H1 (cell line): ENCODE measurements at regions not wholly inside any gene's neighbourhood (a gene's known extent, or its start where the extent isn't known, plus 50 kb on each side); places are given as distances from the start of the nearest gene placed in this dataset.

Experiments
- CTCF ChIA-PET: fragments of 300-600 bp; sonication (Branson Sonifier 250); formaldehyde crosslinking; loops from one replicate; lab custom pipeline; 2021; ENCODE audit not compliant: partially characterized antibody; lab: Charles Lee
- POLR2A ChIA-PET: fragments of 300-600 bp; sonication (Branson Sonifier 250); formaldehyde crosslinking; loops from one replicate; lab custom pipeline; 2021; ENCODE audit warnings: inconsistent platforms; ENCODE audit not compliant: partially characterized antibody; lab: Charles Lee
- DNase-seq, 2 experiments: peaks; one replicate each; pipeline versions ENCODE4 v3.0.0 to v3.0.0-alpha.2; 2010 to 2022; ENCODE audit warnings: low spot score in 2 of 2, low read depth in 1 of 2, mixed read lengths in 1 of 2
- FAIRE-seq: peaks from 2 replicates; lab custom pipeline; 2011; peaks lifted over from hg19 to GRCh38; lab: Jason Lieb, UNC
- H2AFZ ChIP-seq: 2 replicates; pipeline ENCODE4 v1.8.1; 2012; ENCODE audit warnings: low read length, inconsistent platforms
- H2AK5ac ChIP-seq: 2 replicates; pipeline ENCODE4 v1.6.1; 2013; ENCODE audit warnings: low read depth, low read length
- H2BK120ac ChIP-seq: replicated peaks from 2 replicates; pipeline ENCODE3; 2013; ENCODE audit warnings: low read depth, low read length, inconsistent platforms
- H2BK12ac ChIP-seq: 2 replicates; pipeline ENCODE4 v1.6.1; 2013; ENCODE audit warnings: low read depth, low read length
- H2BK15ac ChIP-seq: 2 replicates; pipeline ENCODE4 v1.6.1; 2013; ENCODE audit warnings: low read length
- H2BK20ac ChIP-seq: 2 replicates; pipeline ENCODE4 v1.6.1; 2013; ENCODE audit warnings: low read length
- H2BK5ac ChIP-seq: 2 replicates; pipeline ENCODE4 v1.6.1; 2013; ENCODE audit warnings: low read depth, low read length
- H3K14ac ChIP-seq: 2 replicates; pipeline ENCODE4 v1.6.1; 2013; ENCODE audit warnings: inconsistent platforms; ENCODE audit not compliant: insufficient read length
- H3K18ac ChIP-seq: 2 replicates; pipeline ENCODE4 v1.6.1; 2013; ENCODE audit warnings: low read length; ENCODE audit errors: extremely low read depth
- H3K23ac ChIP-seq: 2 replicates; pipeline ENCODE4 v1.6.1; 2013; ENCODE audit warnings: inconsistent platforms; ENCODE audit not compliant: insufficient read length
- H3K23me2 ChIP-seq: 2 replicates; pipeline ENCODE4 v1.6.1; 2013; ENCODE audit warnings: low read depth, low read length
- H3K27ac ChIP-seq: 2 replicates; pipeline ENCODE4 v1.6.1; 2011; ENCODE audit warnings: low read depth, low read length, inconsistent platforms
- H3K27me3 ChIP-seq, 4 experiments: replicated peaks in 1 of 4; 1 replicate in 1 of 4; 2 replicates in 3 of 4; pipeline versions ENCODE4 v1.6.1 to v1.8.1; 2011 to 2013; ENCODE audit warnings: low read length in 3 of 4, mild to moderate bottlenecking in 3 of 4, inconsistent platforms in 2 of 4, mixed read lengths in 2 of 4, moderate library complexity in 1 of 4; ENCODE audit not compliant: control insufficient read depth in 3 of 4, insufficient read depth in 3 of 4; ENCODE audit errors: extremely low read depth in 1 of 4
- H3K36me3 ChIP-seq, 4 experiments: 2 replicates each; pipeline versions ENCODE4 v1.6.1 to v1.8.1; 2011 to 2013; ENCODE audit warnings: mild to moderate bottlenecking in 4 of 4, low read length in 3 of 4, moderate library complexity in 2 of 4, control low read depth in 1 of 4, inconsistent platforms in 1 of 4; ENCODE audit not compliant: insufficient read depth in 4 of 4, control insufficient read depth in 2 of 4
- H3K4ac ChIP-seq: replicated peaks from 2 replicates; pipeline ENCODE3; 2013; ENCODE audit warnings: low read length, low read depth, mixed read lengths, inconsistent platforms; ENCODE audit not compliant: insufficient read length
- H3K4me1 ChIP-seq, 4 experiments: replicated peaks in 1 of 4; 1 replicate in 1 of 4; 2 replicates in 3 of 4; pipeline versions ENCODE4 v1.6.1 to v1.8.1; 2011 to 2013; ENCODE audit warnings: low read length in 3 of 4, inconsistent platforms in 2 of 4, mixed read lengths in 1 of 4; ENCODE audit not compliant: insufficient read depth in 4 of 4, control insufficient read depth in 3 of 4
- H3K4me2 ChIP-seq, 2 experiments: 2 replicates each; pipeline versions ENCODE4 v1.6.1 to v1.8.1; 2011 to 2013; ENCODE audit warnings: low read depth in 2 of 2, low read length in 2 of 2, control low read depth in 1 of 2, inconsistent platforms in 1 of 2, mild to moderate bottlenecking in 1 of 2; ENCODE audit not compliant: insufficient read depth in 1 of 2
- H3K4me3 ChIP-seq, 4 experiments: fragments of 200-600, 300-600 bp in 1 of 4; sonication (generic), shearing (Covaris generic), sonication (Bioruptor Twin) in 1 of 4; 2 replicates each; pipeline versions ENCODE4 v1.5.1 to v1.8.1; 2011 to 2016; ENCODE audit warnings: low read length in 4 of 4, low read depth in 3 of 4, control low read depth in 2 of 4, inconsistent platforms in 2 of 4, mild to moderate bottlenecking in 2 of 4, mixed read lengths in 1 of 4, moderate library complexity in 1 of 4; ENCODE audit not compliant: insufficient read depth in 2 of 4; ENCODE audit errors: extremely low read depth in 1 of 4
- H3K56ac ChIP-seq: replicated peaks from 2 replicates; pipeline ENCODE3; 2013; ENCODE audit warnings: low read depth, mild to moderate bottlenecking, mixed read lengths, low read length, inconsistent platforms; ENCODE audit not compliant: insufficient read length
- H3K79me1 ChIP-seq: 2 replicates; pipeline ENCODE4 v1.6.1; 2013; ENCODE audit warnings: low read depth, low read length, control low read depth
- H3K79me2 ChIP-seq, 2 experiments: 2 replicates each; pipeline versions ENCODE4 v1.6.1 to v1.8.1; 2012 to 2013; ENCODE audit warnings: low read length in 2 of 2, mild to moderate bottlenecking in 2 of 2, inconsistent platforms in 1 of 2; ENCODE audit not compliant: insufficient read depth in 2 of 2, control insufficient read depth in 1 of 2
- H3K9ac ChIP-seq, 4 experiments: replicated peaks in 1 of 4; 1 replicate in 1 of 4; 2 replicates in 3 of 4; pipeline versions ENCODE4 v1.6.1 to v1.8.1; 2011 to 2013; ENCODE audit warnings: low read depth in 3 of 4, low read length in 3 of 4, control low read depth in 2 of 4, mild to moderate bottlenecking in 2 of 4, moderate library complexity in 2 of 4, inconsistent platforms in 1 of 4; ENCODE audit errors: extremely low read depth in 1 of 4
- H3K9me3 ChIP-seq, 2 experiments: 2 replicates each; pipeline versions ENCODE4 v1.6.1 to v1.8.1; 2012 to 2013; ENCODE audit warnings: mild to moderate bottlenecking in 2 of 2, moderate library complexity in 2 of 2, control low read depth in 1 of 2, inconsistent platforms in 1 of 2, low read depth in 1 of 2, low read length in 1 of 2, mixed read lengths in 1 of 2; ENCODE audit not compliant: insufficient read depth in 2 of 2
- H4K20me1 ChIP-seq, 2 experiments: replicated peaks in 1 of 2; 2 replicates each; pipeline versions ENCODE3 to v1.8.1; 2011 to 2013; ENCODE audit warnings: inconsistent platforms in 2 of 2, low read length in 2 of 2, mild to moderate bottlenecking in 1 of 2; ENCODE audit not compliant: insufficient read depth in 2 of 2, control insufficient read depth in 1 of 2
- H4K5ac ChIP-seq: 2 replicates; pipeline ENCODE4 v1.6.1; 2013; ENCODE audit warnings: low read length, low read depth, mixed read lengths, inconsistent platforms; ENCODE audit not compliant: insufficient read length
- H4K8ac ChIP-seq: 2 replicates; pipeline ENCODE4 v1.8.0; 2013; ENCODE audit warnings: mild to moderate bottlenecking, moderate library complexity, low read length, inconsistent platforms; ENCODE audit not compliant: insufficient read depth; ENCODE audit errors: extremely low read depth
- H4K91ac ChIP-seq: replicated peaks from 2 replicates; pipeline ENCODE3; 2013; ENCODE audit warnings: low read length, mixed read lengths, inconsistent platforms; ENCODE audit not compliant: insufficient read length
- ASH2L ChIP-seq: fragments of 200-600, 300-600 bp; sonication (generic); IDR thresholded peaks from one replicate; pipeline ENCODE4 v1.7.1; 2017; ENCODE audit warnings: low read length
- ATF2 ChIP-seq: IDR thresholded peaks from 2 replicates; pipeline ENCODE4 v1.6.1; 2012; ENCODE audit warnings: low read length, inconsistent platforms
- BACH1 ChIP-seq: IDR thresholded peaks from 2 replicates; pipeline ENCODE4 v1.6.1; 2012; ENCODE audit warnings: low read length, improper control_type of control experiment
- CREB1 ChIP-seq: IDR thresholded peaks from 2 replicates; pipeline ENCODE4 v1.6.1; 2012; ENCODE audit warnings: inconsistent platforms
- E2F6 ChIP-seq: IDR thresholded peaks from 2 replicates; pipeline ENCODE4 v1.6.1; 2012; ENCODE audit warnings: inconsistent platforms
- GTF2F1 ChIP-seq: IDR thresholded peaks from 2 replicates; pipeline ENCODE4 v1.6.1; 2012; ENCODE audit warnings: low read depth, low read length, improper control_type of control experiment, borderline replicate concordance
- POU5F1 ChIP-seq: IDR thresholded peaks from 2 replicates; pipeline ENCODE4 v1.6.1; 2011; ENCODE audit warnings: low read depth, mild to moderate bottlenecking, low read length, moderate library complexity
- RBBP5 ChIP-seq: IDR thresholded peaks from 2 replicates; pipeline ENCODE4 v1.7.1; 2012; ENCODE audit warnings: low read depth, mild to moderate bottlenecking, inconsistent platforms, low read length, moderate library complexity, borderline replicate concordance
- SIN3A ChIP-seq, 2 experiments: IDR thresholded peaks in 1 of 2; conservative IDR thresholded peaks in 1 of 2; 2 replicates each; pipeline ENCODE4 v1.6.1; 2011 to 2012; ENCODE audit warnings: low read length in 2 of 2, improper control_type of control experiment in 1 of 2, low read depth in 1 of 2, mild to moderate bottlenecking in 1 of 2
- WGBS, 2 experiments: shearing (Covaris generic) in 1 of 2; methylation state at CpG; one replicate each; pipeline versions ENCODE4 v1.1.6 to v1.1.7; 2013 to 2015; ENCODE audit warnings: low lambda C conversion rate in 2 of 2, mixed read lengths in 2 of 2, inconsistent platforms in 1 of 2, low coverage in 1 of 2, missing lambda C conversion rate in 1 of 2; ENCODE audit not compliant: insufficient replicate concordance in 2 of 2, insufficient coverage in 1 of 2, insufficient read length in 1 of 2; ENCODE audit errors: extremely low coverage in 1 of 2, missing lambda C conversion rate in 1 of 2; 5-methylcytosine and 5-hydroxymethylcytosine counted together

- H2BK20ac ChIP-seq, result no peak overlapping the region
- no peak for FAIRE-seq
- CTCF ChIA-PET, result interaction anchor here (0.6 to 1.5 kb wide), 2 partner anchors 9 to 379 kb away, joined by 3 to 4 read pairs; no protein-coding TSS in a partner anchor
- TF ChIP-seq POU5F1, result no peak
- no peak for TF ChIP-seq CREB1
- no peak for TF ChIP-seq RBBP5
- TF ChIP-seq GTF2F1, result no peak
- TF ChIP-seq BACH1, result no peak
- no peak for TF ChIP-seq E2F6
- TF ChIP-seq SIN3A (conservative IDR thresholded peaks at IDR 0.05 in 1 of 2, IDR thresholded peaks at IDR 0.05 in 1 of 2; ENCODE audit: low read depth in 1 of 2, low read length in 2 of 2), result no peak
- TF ChIP-seq ATF2, result no peak
- no peak for TF ChIP-seq ASH2L
Observed at GRCh38 chr4:17316566-17316965, 195.3 kb downstream of the QDPR start.

More at GRCh38 chr4:17316566-17316965, 195.3 kb downstream of the QDPR start:
- Histone ChIP-seq H3K4me3 (no peak overlapping the region), H3K4me2 (no peak overlapping the region), H2BK120ac (no peak overlapping the region), H3K36me3 (no peaks in the 10 kb centered on the region), H3K4ac (no peak overlapping the region), H3K27ac (no peak overlapping the region), H2BK12ac (no peak overlapping the region), H3K23me2 (no peaks in the 10 kb centered on the region), H3K79me2 (no peaks in the 10 kb centered on the region), H2AFZ (no peak overlapping the region), H3K14ac (no peak overlapping the region), H3K79me1 (no peaks in the 10 kb centered on the region), H3K18ac (no peak overlapping the region), H4K20me1 (no peaks in the 10 kb centered on the region), H3K56ac (no peak overlapping the region), H3K9ac (no peak overlapping the region), H3K27me3 (no peaks in the 10 kb centered on the region), H2AK5ac (no peak overlapping the region), H4K91ac (no peak overlapping the region), H2BK15ac (no peak overlapping the region), H4K8ac (no peak overlapping the region), H3K23ac (no peak overlapping the region), H2BK5ac (no peak overlapping the region), H3K9me3 (no peaks in the 10 kb centered on the region), H4K5ac (no peak overlapping the region), H3K4me1 (no peaks in the 10 kb centered on the region)
- WGBS, 2 experiments, result 88% methylated on average over 1 of the region's 1 CpG; no CpG with 5 or more reads in 1 of the 2 experiments
- POLR2A ChIA-PET, result no interaction called here
- DNase-seq, result no peak
